SKM-1 (cell line): ENCODE measurements at regions not wholly inside any gene's neighbourhood (a gene's known extent, or its start where the extent isn't known, plus 50 kb on each side); places are given as distances from the start of the nearest gene placed in this dataset.
"Not testable (repeated sequence)": the region's sequence is repeated elsewhere in the genome, so short reads cannot be mapped to it uniquely, and the experiment has no call there.

Source experiments
- DNase-seq: peaks from one replicate; lab custom pipeline; 2025; ENCODE audit not compliant: unreplicated experiment; lab: John Stamatoyannopoulos, UW

GRCh38 chr2:105506860-105507259, 108.0 kb upstream of the FHL2 start:
- DNase-seq, result not testable (repeated sequence)

DNA sequence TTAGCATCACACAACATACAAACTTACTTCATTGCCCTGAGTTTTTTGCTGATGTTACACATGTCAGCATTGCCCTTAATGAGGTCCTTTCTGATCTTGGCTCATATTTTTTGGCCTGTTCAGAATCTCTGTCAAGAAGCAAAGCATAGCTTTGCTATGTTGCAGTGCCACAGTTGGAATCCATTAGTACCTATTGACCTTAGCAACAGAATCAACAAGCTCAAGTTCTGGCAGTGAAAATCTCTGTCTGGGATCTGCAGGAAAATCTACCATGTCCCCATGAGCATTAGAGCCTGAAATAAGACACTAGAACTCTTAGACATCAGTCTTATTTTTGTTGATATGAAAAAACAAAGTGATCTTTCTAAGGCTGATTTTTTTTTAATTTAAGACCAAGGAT, 105.6 kb upstream of the FHL2 start:
- no peak for DNase-seq

GRCh38 chr2:105502625-105503334, 103.9 kb upstream of the FHL2 start:
- DNase-seq, result no peak

GRCh38 chr2:105498281-105498846, 99.5 kb upstream of the FHL2 start:
- DNase-seq, result no peak

- DNase-seq, result no peak
Measured at GRCh38 chr2:105497094-105497493, 98.2 kb upstream of the FHL2 start.

DNA sequence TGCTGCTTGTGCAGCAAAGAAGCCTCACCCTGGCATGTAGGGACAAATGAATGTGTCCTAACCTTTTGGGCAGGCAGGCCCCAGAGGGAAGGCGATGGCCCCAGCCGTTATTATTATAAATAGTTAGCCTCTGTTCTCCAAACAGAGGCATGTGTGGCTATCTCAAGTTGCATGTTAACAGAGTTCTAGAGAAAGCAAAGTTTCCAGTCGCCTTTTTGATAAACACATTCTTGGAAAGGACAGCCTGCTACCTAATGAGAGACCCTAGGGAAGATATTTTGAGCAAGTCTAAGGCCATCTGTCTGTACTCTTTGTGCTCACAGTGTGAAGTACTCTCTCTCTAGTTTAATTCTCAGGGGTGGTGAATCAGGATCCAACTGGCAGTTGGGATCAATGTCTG, 97.4 kb upstream of the FHL2 start:
- DNase-seq, result no peak

GRCh38 chr2:105494683-105495425, 96.0 kb upstream of the FHL2 start:
- no peak for DNase-seq

GRCh38 chr2:105490956-105491355, 92.1 kb upstream of the FHL2 start:
- DNase-seq, result no peak

GRCh38 chr2:105490204-105490603, 91.4 kb upstream of the FHL2 start:
- DNase-seq, result no peak

DNA sequence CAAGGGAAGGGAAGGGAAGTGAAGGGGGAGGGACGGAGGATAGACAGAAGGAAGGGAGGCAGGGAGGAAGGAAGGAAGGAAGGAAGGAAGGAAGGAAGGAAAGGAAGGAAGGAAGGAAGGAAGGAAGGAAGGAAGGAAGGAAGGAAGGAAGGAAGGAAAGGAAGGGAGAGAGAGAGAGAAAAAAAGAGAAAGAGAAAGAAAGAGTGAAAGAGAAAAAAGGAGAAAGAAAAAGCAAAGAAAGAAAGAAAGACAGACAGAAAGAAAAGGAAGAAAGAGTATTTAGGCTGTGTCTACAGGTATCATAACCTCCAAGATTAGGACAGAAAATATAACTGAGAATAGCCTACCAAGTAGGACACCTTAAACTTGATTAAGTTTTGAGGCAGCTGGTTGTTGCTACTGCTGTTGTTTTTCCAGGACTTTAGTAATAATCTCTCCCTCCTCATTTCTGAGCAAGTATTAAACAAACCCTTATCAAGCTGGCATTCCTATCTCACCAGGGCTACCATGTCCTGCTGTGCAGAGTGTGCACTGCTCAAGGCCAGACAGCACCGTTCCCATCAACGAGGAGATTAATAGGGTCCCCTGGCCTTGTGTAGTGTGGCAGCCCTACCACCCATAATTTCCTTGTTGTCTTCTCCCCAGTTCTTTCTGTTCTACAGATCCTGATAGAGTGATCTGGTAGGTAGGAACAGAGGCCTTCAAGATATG, 90.5 kb upstream of the FHL2 start:
- no peak for DNase-seq

DNA sequence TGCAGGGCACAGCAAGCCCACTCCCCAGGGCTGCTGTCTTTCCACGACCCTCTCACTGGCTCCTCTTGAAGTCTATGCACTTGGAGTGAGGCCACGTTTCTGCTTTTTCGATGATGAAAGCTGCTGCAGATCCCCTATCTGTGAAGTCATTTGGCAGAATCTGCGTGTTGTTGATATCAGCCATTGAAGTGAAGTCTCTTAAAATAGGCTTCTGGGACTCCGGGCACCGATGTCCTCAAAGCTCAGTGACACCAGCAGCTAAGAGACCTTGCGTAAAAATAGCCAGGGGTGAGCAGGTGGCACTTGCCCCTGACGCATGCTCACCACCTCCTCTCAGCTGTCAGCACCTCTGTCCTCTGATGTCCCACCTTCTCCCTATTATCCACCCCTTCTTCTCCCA, 89.4 kb upstream of the FHL2 start:
- no peak for DNase-seq

- no peak for DNase-seq
Measured at GRCh38 chr2:105487142-105488069, 88.6 kb upstream of the FHL2 start.

DNA sequence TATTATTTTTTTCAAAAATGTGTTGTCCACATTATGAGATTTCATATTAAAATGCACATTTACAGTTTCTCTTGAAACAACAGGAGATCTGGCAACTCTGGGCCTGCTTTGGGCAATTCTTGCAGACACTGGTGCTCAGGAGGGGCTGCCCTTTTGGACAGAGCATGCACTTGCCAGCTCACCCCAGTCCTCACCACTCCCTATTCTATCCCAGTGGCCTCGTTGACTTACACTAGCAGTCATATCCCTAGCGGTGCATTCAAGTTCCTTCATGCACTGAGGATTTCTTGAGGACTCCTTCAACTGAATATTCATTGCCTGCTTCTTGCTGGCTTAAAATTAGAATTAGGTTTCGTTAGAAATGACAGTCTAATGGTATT, 87.9 kb upstream of the FHL2 start:
- DNase-seq, result no peak

DNA sequence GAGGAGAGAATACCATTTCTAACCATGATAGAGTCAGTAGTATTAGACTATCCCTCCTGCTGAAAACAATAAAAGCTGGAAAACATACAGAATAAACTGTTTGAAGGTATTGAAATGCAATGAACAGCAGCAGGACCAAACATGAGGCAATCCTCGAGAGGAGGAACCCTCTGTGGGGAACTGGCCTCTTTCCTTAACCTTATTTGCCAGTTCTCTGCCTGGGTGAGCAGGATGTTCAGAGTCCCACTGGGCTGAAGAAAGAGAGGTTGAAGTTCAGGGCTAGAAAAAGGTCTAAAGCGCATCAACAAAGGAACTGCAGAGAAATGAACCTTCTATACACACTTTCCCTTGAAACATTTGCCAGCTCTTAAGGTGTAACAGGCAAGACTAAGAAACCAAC, 79.8 kb upstream of the FHL2 start:
- no peak for DNase-seq

DNA sequence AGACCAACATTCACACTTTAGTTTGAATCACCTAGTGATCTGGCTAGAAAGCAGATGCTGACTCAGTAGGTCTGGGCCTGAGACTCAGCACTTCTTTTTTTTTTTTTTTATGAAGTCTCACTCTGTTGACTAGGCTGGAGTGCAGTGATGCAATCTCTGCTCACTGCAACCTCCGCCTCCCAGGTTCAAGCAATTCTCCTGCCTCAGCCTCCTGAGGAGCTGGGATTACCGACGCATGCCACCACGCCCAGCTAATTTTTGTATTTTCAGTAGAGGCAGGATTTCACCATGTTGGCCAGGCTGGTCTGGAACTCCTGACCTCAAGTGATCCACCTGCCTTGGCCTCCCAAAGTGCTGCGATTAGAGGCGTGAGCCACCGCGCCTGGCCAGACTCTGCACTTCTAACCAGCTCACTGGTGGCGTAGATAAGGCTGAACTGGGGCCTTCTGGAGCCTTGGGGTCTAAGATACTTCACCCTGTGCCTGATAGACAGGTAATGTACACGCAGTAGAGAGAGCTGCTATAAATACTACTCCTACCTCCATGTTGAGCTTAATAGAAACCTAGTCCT, 78.3 kb upstream of the FHL2 start:
- DNase-seq, result not testable (repeated sequence)

- DNase-seq, result no peak
Measured at GRCh38 chr2:105473011-105473410, 74.2 kb upstream of the FHL2 start.

DNA sequence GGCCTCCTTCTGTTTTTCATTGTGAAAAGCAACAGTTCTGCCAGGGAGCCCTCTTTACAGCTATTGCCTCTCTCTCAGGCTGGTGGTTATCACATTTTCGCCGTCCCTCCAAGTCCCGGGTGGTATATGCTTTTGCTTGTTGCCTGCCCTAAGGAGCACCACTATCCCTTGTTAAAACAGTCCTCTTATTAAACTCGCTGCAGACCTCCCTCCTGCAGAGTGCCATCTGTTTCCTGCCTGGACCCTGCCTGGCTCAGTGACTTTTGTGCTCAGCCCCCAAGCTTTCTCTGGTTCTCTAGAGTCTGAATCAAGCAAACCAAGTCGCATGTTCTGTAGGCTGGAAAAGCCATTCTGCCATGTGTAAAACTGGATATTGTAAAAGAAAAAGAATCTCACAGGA, 72.1 kb upstream of the FHL2 start:
- DNase-seq, result no peak

- no peak for DNase-seq
Measured at GRCh38 chr2:105469781-105470180, 70.9 kb upstream of the FHL2 start.

- DNase-seq, result no peak
Measured at GRCh38 chr2:105468582-105469042, 69.8 kb upstream of the FHL2 start.

DNA sequence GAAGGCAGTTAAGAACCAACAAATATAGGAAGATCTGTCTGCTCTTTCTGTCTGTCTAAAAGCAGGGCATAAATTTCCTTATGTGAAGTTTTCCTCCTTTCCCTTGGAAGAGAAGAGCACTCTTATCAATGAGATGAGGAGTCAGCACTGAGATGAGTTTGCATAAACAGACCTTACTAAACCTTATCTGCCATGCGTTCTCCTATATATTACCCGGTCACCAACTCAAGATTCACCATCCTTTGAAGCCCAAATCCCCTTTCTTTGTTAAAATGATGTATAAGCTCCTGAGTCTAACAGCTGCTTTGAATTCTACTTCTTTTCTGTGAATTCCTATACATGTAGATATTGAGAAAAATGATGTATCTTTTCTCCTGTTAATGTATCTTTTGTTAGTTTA, 65.5 kb upstream of the FHL2 start:
- DNase-seq, result no peak
